Fibroblast of pulmonary artery (primary cell): ENCODE measurements at regions not wholly inside any gene's neighbourhood (a gene's known extent, or its start where the extent isn't known, plus 50 kb on each side); places are given as distances from the start of the nearest gene placed in this dataset.

Experiments
- DNase-seq: peaks from one replicate; pipeline ENCODE4 v3.0.0-alpha.2; 2010; ENCODE audit warnings: low read depth
- H3K4me3 ChIP-seq: replicated peaks from 2 replicates; pipeline ENCODE4 v1.5.1; 2011; ENCODE audit warnings: low read depth, mild to moderate bottlenecking, control low read depth, low read length, moderate library complexity
- CTCF ChIP-seq: IDR thresholded peaks from 2 replicates; pipeline ENCODE4 v1.5.1; 2011; ENCODE audit warnings: mild to moderate bottlenecking, control low read depth, low read length, inconsistent platforms; ENCODE audit errors: missing control alignments

GRCh38 chr5:25009063-25009462 lies 364.3 kb upstream of the CDH10 start:
- H3K4me3 ChIP-seq, result no peak overlapping the region
- DNase-seq, result no peak
- TF ChIP-seq CTCF, result no peak

GRCh38 chr5:25006734-25007133 lies 362.0 kb upstream of the CDH10 start:
- TF ChIP-seq CTCF, result no peak
- peak; percentile 1 for DNase-seq
- no peak overlapping the region for H3K4me3 ChIP-seq

- no peak overlapping the region for H3K4me3 ChIP-seq
- no peak for DNase-seq
- no peak for TF ChIP-seq CTCF
These were observed 361.5 kb upstream of the CDH10 start for GRCh38 chr5:25006237-25006636.

- no peak overlapping the region for H3K4me3 ChIP-seq
- TF ChIP-seq CTCF, result no peak
- DNase-seq, result no peak
These were observed 360.7 kb upstream of the CDH10 start for GRCh38 chr5:25005431-25005830.

GRCh38 chr5:25002371-25002770 lies 357.6 kb upstream of the CDH10 start:
- H3K4me3 ChIP-seq, result no peak overlapping the region
- no peak for DNase-seq
- no peak for TF ChIP-seq CTCF

GRCh38 chr5:24999732-25000131 lies 355.0 kb upstream of the CDH10 start:
- no peak for DNase-seq
- no peak for TF ChIP-seq CTCF
- H3K4me3 ChIP-seq, result no peak overlapping the region

GRCh38 chr5:24998641-24999040 lies 353.9 kb upstream of the CDH10 start:
- H3K4me3 ChIP-seq, result no peak overlapping the region
- DNase-seq, result no peak
- no peak for TF ChIP-seq CTCF
